H1 (cell line): ENCODE measurements at regions not wholly inside any gene's neighbourhood (a gene's known extent, or its start where the extent isn't known, plus 50 kb on each side); places are given as distances from the start of the nearest gene placed in this dataset.

Source experiments
- CHD7 ChIP-seq: fragments of 300-600 bp; sonication (generic); IDR thresholded peaks from 2 replicates; pipeline ENCODE4 v1.7.1; 2012; ENCODE audit warnings: low read length, moderate library complexity, mild to moderate bottlenecking, inconsistent platforms; ENCODE audit not compliant: insufficient replicate concordance
- CTCF ChIP-seq, 3 experiments: IDR thresholded peaks; 1 replicate in 2 of 3; 2 replicates in 1 of 3; pipeline versions ENCODE4 v1.5.1 to v1.6.1; 2011; ENCODE audit warnings: low read length in 3 of 3, mild to moderate bottlenecking in 3 of 3, inconsistent platforms in 2 of 3, low read depth in 1 of 3, moderate library complexity in 1 of 3; ENCODE audit not compliant: insufficient read depth in 1 of 3; ENCODE audit errors: control extremely low read depth in 1 of 3
- EGR1 ChIP-seq: IDR thresholded peaks from 2 replicates; pipeline ENCODE4 v1.6.1; 2011; ENCODE audit warnings: low read depth, low read length, borderline replicate concordance
- HDAC6 ChIP-seq: IDR thresholded peaks from one replicate; pipeline ENCODE4 v1.7.1; 2012; ENCODE audit warnings: low read depth, mild to moderate bottlenecking, inconsistent platforms, low read length, moderate library complexity
- POLR2A ChIP-seq, 2 experiments: IDR thresholded peaks; 1 replicate in 1 of 2; 2 replicates in 1 of 2; pipeline ENCODE4 v1.6.1; 2011; ENCODE audit warnings: low read depth in 2 of 2, low read length in 2 of 2, mild to moderate bottlenecking in 2 of 2; ENCODE audit errors: control extremely low read depth in 1 of 2
- RFX5 ChIP-seq: IDR thresholded peaks from 2 replicates; pipeline ENCODE4 v1.6.1; 2011; ENCODE audit warnings: low read depth, low read length, improper control_type of control experiment, borderline replicate concordance
- RXRA ChIP-seq: IDR thresholded peaks from 2 replicates; pipeline ENCODE4 v1.6.1; 2011; ENCODE audit warnings: low read depth, mild to moderate bottlenecking, low read length, moderate library complexity; ENCODE audit not compliant: insufficient read depth
- SIRT6 ChIP-seq: IDR thresholded peaks from one replicate; pipeline ENCODE4 v1.7.1; 2012; ENCODE audit warnings: low read length, inconsistent platforms
- ZNF274 ChIP-seq: IDR thresholded peaks from 2 replicates; pipeline ENCODE4 v1.7.0; 2012; ENCODE audit warnings: low read length, borderline replicate concordance; ENCODE audit errors: extremely low read depth

DNA sequence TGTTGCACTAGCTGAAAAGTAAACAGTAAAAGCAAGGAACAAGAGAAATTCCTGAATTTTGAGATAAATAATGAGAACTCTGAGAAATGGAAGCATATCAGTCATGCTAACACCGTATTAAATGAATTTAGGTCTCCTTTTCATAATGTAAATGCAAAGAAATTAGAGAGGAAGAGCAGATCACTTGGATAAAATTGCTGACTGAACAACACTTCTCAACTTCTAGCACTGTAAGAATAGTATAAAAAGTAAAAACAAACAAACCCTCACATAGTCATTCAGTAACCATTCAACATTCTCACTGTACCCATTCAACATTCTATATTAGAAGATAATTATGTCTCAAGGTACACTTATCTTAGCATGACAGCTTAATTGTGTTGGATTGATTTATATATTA lies 217.3 kb upstream of the LRFN5 start (continued):
- TF ChIP-seq CHD7 (no peak), CTCF (IDR thresholded peaks at IDR 0.05; ENCODE audit: control extremely low read depth in 1 of 3, insufficient read depth in 1 of 3, low read depth in 1 of 3, low read length in 3 of 3) (no peak), EGR1 (no peak), ZNF274 (no peak), SIRT6 (no peak), POLR2A (IDR thresholded peaks at IDR 0.05; ENCODE audit: control extremely low read depth in 1 of 2, low read depth in 2 of 2, low read length in 2 of 2) (no peak), RXRA (no peak), HDAC6 (no peak), RFX5 (no peak)
